ENCODE measurements at regions not wholly inside any gene's neighbourhood (a gene's known extent, or its start where the extent isn't known, plus 50 kb on each side); places are given as distances from the start of the nearest gene placed in this dataset.

GRCh38 chr5:2170761-2171160 lies 288.0 kb upstream of the IRX4 start:
- Mint-ChIP-seq H3K4me1 (no peaks in the 10 kb centered on the region), H3K27ac (no peak overlapping the region), H3K27me3 (peaks cover 13% of the 10 kb centered on the region), H3K36me3 (no peaks in the 10 kb centered on the region), H3K9me3 (no peaks in the 10 kb centered on the region), H3K4me3 (no peak overlapping the region)
- no peak for DNase-seq

- H3K9me3 Mint-ChIP-seq, result no peaks in the 10 kb centered on the region
- H3K4me3 Mint-ChIP-seq, result no peak overlapping the region
- peaks cover 13% of the 10 kb centered on the region for H3K27me3 Mint-ChIP-seq
- H3K36me3 Mint-ChIP-seq, result no peaks in the 10 kb centered on the region
- H3K4me1 Mint-ChIP-seq, result no peaks in the 10 kb centered on the region
- no peak for DNase-seq
- no peak overlapping the region for H3K27ac Mint-ChIP-seq
Observed at GRCh38 chr5:2169850-2170760, 287.4 kb upstream of the IRX4 start.

- H3K36me3 Mint-ChIP-seq, result no peaks in the 10 kb centered on the region
- DNase-seq, result no peak
- no peak overlapping the region for H3K4me3 Mint-ChIP-seq
- no peaks in the 10 kb centered on the region for H3K9me3 Mint-ChIP-seq
- H3K27me3 Mint-ChIP-seq, result peaks cover 14% of the 10 kb centered on the region
- H3K27ac Mint-ChIP-seq, result no peak overlapping the region
- H3K4me1 Mint-ChIP-seq, result no peaks in the 10 kb centered on the region
Observed at GRCh38 chr5:2169430-2169808, 286.7 kb upstream of the IRX4 start.

- Mint-ChIP-seq H3K4me1 (no peaks in the 10 kb centered on the region), H3K4me3 (no peak overlapping the region), H3K27me3 (peaks cover 17% of the 10 kb centered on the region), H3K36me3 (no peaks in the 10 kb centered on the region), H3K9me3 (no peaks in the 10 kb centered on the region), H3K27ac (no peak overlapping the region)
- DNase-seq, result no peak
Observed at GRCh38 chr5:2168601-2169429, 286.1 kb upstream of the IRX4 start.

- Mint-ChIP-seq H3K36me3 (no peaks in the 10 kb centered on the region), H3K4me1 (no peaks in the 10 kb centered on the region), H3K9me3 (no peaks in the 10 kb centered on the region), H3K27me3 (peaks cover 17% of the 10 kb centered on the region), H3K4me3 (no peak overlapping the region), H3K27ac (no peak overlapping the region)
- no peak for DNase-seq
Observed at GRCh38 chr5:2167671-2168070, 284.9 kb upstream of the IRX4 start.

- DNase-seq, result no peak
- peaks cover 14% of the 10 kb centered on the region for H3K27me3 Mint-ChIP-seq
- no peaks in the 10 kb centered on the region for H3K9me3 Mint-ChIP-seq
- H3K4me3 Mint-ChIP-seq, result no peak overlapping the region
- no peaks in the 10 kb centered on the region for H3K4me1 Mint-ChIP-seq
- no peak overlapping the region for H3K27ac Mint-ChIP-seq
- no peaks in the 10 kb centered on the region for H3K36me3 Mint-ChIP-seq
Observed at GRCh38 chr5:2166979-2167377, 284.3 kb upstream of the IRX4 start.

- H3K36me3 Mint-ChIP-seq, result no peaks in the 10 kb centered on the region
- no peak overlapping the region for H3K27ac Mint-ChIP-seq
- H3K4me3 Mint-ChIP-seq, result no peak overlapping the region
- H3K27me3 Mint-ChIP-seq, result peaks cover 10% of the 10 kb centered on the region
- no peaks in the 10 kb centered on the region for H3K9me3 Mint-ChIP-seq
- no peaks in the 10 kb centered on the region for H3K4me1 Mint-ChIP-seq
- DNase-seq, result no peak
Observed at GRCh38 chr5:2166306-2166978, 283.7 kb upstream of the IRX4 start.

GRCh38 chr5:2165615-2166305 lies 283.0 kb upstream of the IRX4 start:
- no peak overlapping the region for H3K27ac Mint-ChIP-seq
- DNase-seq, result no peak
- no peaks in the 10 kb centered on the region for H3K4me1 Mint-ChIP-seq
- H3K36me3 Mint-ChIP-seq, result no peaks in the 10 kb centered on the region
- no peak overlapping the region for H3K4me3 Mint-ChIP-seq
- no peaks in the 10 kb centered on the region for H3K9me3 Mint-ChIP-seq
- H3K27me3 Mint-ChIP-seq, result peaks cover 10% of the 10 kb centered on the region

- Mint-ChIP-seq H3K36me3 (no peaks in the 10 kb centered on the region), H3K4me1 (no peaks in the 10 kb centered on the region), H3K27ac (no peak overlapping the region), H3K9me3 (no peaks in the 10 kb centered on the region), H3K27me3 (peaks cover 10% of the 10 kb centered on the region), H3K4me3 (no peak overlapping the region)
- DNase-seq, result no peak
Observed at GRCh38 chr5:2165203-2165602, 282.5 kb upstream of the IRX4 start.

- Mint-ChIP-seq H3K27ac (no peak overlapping the region), H3K36me3 (no peaks in the 10 kb centered on the region), H3K4me3 (no peak overlapping the region), H3K27me3 (peaks cover 10% of the 10 kb centered on the region), H3K9me3 (no peaks in the 10 kb centered on the region), H3K4me1 (no peaks in the 10 kb centered on the region)
- DNase-seq, result no peak
Observed at GRCh38 chr5:2164586-2164985, 281.9 kb upstream of the IRX4 start.

- Mint-ChIP-seq H3K27me3 (peaks cover 10% of the 10 kb centered on the region), H3K9me3 (no peaks in the 10 kb centered on the region), H3K4me3 (no peak overlapping the region), H3K36me3 (no peaks in the 10 kb centered on the region), H3K27ac (no peak overlapping the region), H3K4me1 (no peaks in the 10 kb centered on the region)
- no peak for DNase-seq
Observed at GRCh38 chr5:2163940-2164490, 281.3 kb upstream of the IRX4 start.

GRCh38 chr5:2163060-2163856 lies 280.5 kb upstream of the IRX4 start:
- H3K27ac Mint-ChIP-seq, result no peak overlapping the region
- H3K9me3 Mint-ChIP-seq, result no peaks in the 10 kb centered on the region
- DNase-seq, result no peak
- no peaks in the 10 kb centered on the region for H3K4me1 Mint-ChIP-seq
- no peak overlapping the region for H3K4me3 Mint-ChIP-seq
- H3K27me3 Mint-ChIP-seq, result peaks cover 7% of the 10 kb centered on the region
- no peaks in the 10 kb centered on the region for H3K36me3 Mint-ChIP-seq

- H3K9me3 Mint-ChIP-seq, result no peaks in the 10 kb centered on the region
- H3K27ac Mint-ChIP-seq, result no peak overlapping the region
- H3K36me3 Mint-ChIP-seq, result no peaks in the 10 kb centered on the region
- no peaks in the 10 kb centered on the region for H3K4me1 Mint-ChIP-seq
- no peak for DNase-seq
- H3K4me3 Mint-ChIP-seq, result no peak overlapping the region
- peaks cover 4% of the 10 kb centered on the region for H3K27me3 Mint-ChIP-seq
Observed at GRCh38 chr5:2160811-2161210, 278.1 kb upstream of the IRX4 start.

- Mint-ChIP-seq H3K36me3 (no peaks in the 10 kb centered on the region), H3K9me3 (no peaks in the 10 kb centered on the region), H3K27me3 (no peaks in the 10 kb centered on the region), H3K27ac (no peak overlapping the region), H3K4me3 (no peak overlapping the region), H3K4me1 (no peaks in the 10 kb centered on the region)
- no peak for DNase-seq
Observed at GRCh38 chr5:2158767-2159166, 276.0 kb upstream of the IRX4 start.

Measured in activated naive CD8-positive, alpha-beta T cell treated with anti-CD3 and anti-CD28 coated beads for 36 hours (primary cell).